ENCODE measurements at regions not wholly inside any gene's neighbourhood (a gene's known extent, or its start where the extent isn't known, plus 50 kb on each side); places are given as distances from the start of the nearest gene placed in this dataset.

DNA sequence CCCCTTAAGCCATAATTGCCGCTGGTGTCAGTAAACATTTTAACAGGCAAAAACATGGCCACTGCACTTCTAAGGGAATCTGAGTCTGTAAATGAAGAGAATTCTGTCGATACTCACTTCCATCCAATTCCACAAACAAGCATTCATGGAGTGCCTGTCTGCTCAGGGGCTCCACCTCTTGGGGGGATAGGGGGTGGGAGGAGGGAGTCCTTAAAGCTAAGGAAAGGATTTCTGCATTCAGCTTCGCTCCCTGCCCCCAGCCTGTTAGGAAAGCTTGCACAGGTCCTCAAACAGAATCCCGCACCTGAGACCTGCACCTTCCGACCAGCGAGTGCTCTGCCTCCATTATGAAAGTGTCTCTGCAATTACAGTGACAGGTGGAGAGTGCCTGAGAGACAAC lies 130.2 kb upstream of the KIT start:
- Histone ChIP-seq H3K4me1 (no peaks in the 10 kb centered on the region), H3K36me3 (no peaks in the 10 kb centered on the region), H3K9me3 (peaks cover 0 to 4% (median 0%) of the 10 kb centered on the region in 4 donors), H3K27me3 (no peaks in the 10 kb centered on the region), H3K4me3 (no peak overlapping the region), H3K27ac (replicated peaks in 1 of 4) (no peak overlapping the region)
- intact Hi-C loops (cut with DNase I), result no loop called here
- TF ChIP-seq, protein P1, sequence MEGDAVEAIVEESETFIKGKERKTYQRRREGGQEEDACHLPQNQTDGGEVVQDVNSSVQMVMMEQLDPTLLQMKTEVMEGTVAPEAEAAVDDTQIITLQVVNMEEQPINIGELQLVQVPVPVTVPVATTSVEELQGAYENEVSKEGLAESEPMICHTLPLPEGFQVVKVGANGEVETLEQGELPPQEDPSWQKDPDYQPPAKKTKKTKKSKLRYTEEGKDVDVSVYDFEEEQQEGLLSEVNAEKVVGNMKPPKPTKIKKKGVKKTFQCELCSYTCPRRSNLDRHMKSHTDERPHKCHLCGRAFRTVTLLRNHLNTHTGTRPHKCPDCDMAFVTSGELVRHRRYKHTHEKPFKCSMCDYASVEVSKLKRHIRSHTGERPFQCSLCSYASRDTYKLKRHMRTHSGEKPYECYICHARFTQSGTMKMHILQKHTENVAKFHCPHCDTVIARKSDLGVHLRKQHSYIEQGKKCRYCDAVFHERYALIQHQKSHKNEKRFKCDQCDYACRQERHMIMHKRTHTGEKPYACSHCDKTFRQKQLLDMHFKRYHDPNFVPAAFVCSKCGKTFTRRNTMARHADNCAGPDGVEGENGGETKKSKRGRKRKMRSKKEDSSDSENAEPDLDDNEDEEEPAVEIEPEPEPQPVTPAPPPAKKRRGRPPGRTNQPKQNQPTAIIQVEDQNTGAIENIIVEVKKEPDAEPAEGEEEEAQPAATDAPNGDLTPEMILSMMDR (IDR thresholded peaks at IDR 0.05), result no peak
- TF ChIP-seq POLR2A (IDR thresholded peaks at IDR 0.05; ENCODE audit: low read depth) (no peak), POLR2AphosphoS5 (IDR thresholded peaks at IDR 0.05) (no peak), EP300 (IDR thresholded peaks at IDR 0.05) (no peak)
- 81% methylated on average over 6 of the region's 6 CpGs for WGBS
- DNase-seq (ENCODE audit: extremely low spot score), result peak; percentile 45

DNA sequence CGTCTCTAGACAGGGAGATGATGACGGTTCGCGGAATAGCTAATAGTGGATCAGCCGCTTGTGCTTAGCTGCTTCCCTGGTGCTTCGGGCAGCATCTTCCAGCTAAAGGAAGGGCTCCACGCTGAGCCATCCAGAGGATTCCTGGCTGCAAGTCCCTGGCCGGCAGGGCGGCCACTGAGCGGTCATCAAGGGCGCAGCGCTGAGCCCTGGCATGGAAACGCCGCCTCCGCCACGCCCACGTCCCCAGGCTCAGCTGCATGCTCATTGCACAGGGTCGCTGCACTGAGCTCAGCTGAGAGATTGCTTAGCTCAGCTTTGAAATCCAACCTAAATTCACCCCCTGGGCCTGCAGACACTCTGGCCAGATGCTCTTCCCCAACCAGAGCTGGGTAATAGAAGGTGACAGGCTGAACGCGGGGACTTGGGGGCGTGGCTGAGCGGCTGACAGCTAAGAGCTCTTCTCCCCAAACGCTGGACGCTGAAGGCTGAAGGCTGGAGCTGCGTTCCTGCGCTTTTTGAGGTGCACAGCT lies 118.2 kb upstream of the KIT start:
- H3K9me3 ChIP-seq, result no peaks in the 10 kb centered on the region
- no peaks in the 10 kb centered on the region for H3K36me3 ChIP-seq
- intact Hi-C loops (cut with DNase I), result no loop called here
- H3K4me3 ChIP-seq, result peak overlapping the region; percentile 44 to 60 (median 48)
- TF ChIP-seq EP300 (IDR thresholded peaks at IDR 0.05) (no peak), POLR2A (IDR thresholded peaks at IDR 0.05; ENCODE audit: low read depth) (no peak), POLR2AphosphoS5 (IDR thresholded peaks at IDR 0.05) (no peak)
- TF ChIP-seq, protein P1 (IDR thresholded peaks at IDR 0.05), result no peak
- H3K4me1 ChIP-seq, result peaks cover 3 to 10% (median 10%) of the 10 kb centered on the region in 4 donors
- WGBS, result 21% methylated on average over 22 of the region's 26 CpGs
- no peak overlapping the region for H3K27ac ChIP-seq (replicated peaks in 1 of 4)
- H3K27me3 ChIP-seq, result peaks cover 0 to 1% (median 0%) of the 10 kb centered on the region in 4 donors
- no peak for DNase-seq (ENCODE audit: extremely low spot score)

DNA sequence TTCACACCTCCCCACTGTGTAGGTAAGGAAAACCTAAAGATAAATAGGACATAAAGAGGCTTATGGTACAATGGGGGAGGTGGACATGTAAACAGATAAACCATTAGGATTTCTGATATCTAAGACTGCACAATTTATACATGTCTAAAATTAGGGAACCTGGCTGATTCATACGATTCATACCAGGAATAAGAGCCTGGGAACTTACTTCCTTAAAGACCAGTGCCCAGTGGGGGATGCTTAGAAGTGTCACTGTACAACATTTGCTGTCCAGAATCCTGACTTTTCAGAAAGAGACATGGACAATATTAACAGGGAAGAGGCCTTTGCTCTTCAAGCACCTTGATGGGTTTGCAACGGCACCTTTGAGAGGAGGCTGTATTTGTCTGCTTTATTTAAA lies 116.8 kb upstream of the KIT start:
- Histone ChIP-seq H3K4me3 (no peak overlapping the region), H3K9me3 (no peaks in the 10 kb centered on the region), H3K4me1 (peaks cover 3 to 10% (median 10%) of the 10 kb centered on the region in 4 donors), H3K27me3 (no peaks in the 10 kb centered on the region), H3K36me3 (no peaks in the 10 kb centered on the region), H3K27ac (replicated peaks in 1 of 4) (no peak overlapping the region)
- intact Hi-C loops (cut with DNase I), result no loop called here
- 69% methylated on average over 2 of the region's 2 CpGs for WGBS
- TF ChIP-seq EP300 (IDR thresholded peaks at IDR 0.05) (no peak), POLR2A (IDR thresholded peaks at IDR 0.05; ENCODE audit: low read depth) (no peak), POLR2AphosphoS5 (IDR thresholded peaks at IDR 0.05) (no peak)
- TF ChIP-seq, protein P1 (IDR thresholded peaks at IDR 0.05), result no peak
- no peak for DNase-seq (ENCODE audit: extremely low spot score)

DNA sequence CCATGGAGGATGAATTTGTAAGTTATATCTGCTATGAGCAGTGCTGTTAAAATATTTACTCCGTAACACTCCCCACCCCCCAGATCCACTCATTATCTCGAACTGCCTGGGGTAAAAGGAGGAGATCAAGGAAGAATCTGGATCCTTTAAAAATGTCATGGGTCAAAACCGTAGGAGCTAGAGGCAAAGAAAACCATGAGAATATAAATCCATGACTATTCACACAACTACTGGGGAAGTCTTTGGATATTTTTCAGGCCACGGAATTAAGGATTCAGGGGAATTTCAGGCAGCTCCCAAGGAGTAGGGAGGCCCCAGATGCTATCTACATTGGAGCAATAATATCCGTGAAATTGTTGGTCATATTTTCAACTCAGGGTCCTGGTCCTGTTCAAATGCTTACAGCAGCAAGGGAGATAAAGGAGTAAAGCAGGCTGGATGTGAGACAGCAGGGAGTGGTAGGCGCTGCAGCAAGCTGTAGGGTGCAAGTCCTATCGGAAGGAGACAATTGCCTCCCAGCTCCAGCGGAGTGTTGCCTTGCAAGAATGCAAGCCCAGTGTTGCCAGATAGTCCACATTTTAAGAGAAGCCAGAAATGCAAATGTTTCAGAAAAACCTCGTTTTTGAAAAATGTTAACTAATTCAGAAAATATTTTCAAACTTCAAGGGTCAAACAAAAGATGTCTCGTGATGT lies 116.2 kb upstream of the KIT start:
- H3K27me3 ChIP-seq, result no peaks in the 10 kb centered on the region
- no peaks in the 10 kb centered on the region for H3K36me3 ChIP-seq
- no peak overlapping the region for H3K27ac ChIP-seq (replicated peaks in 1 of 4)
- TF ChIP-seq POLR2AphosphoS5 (IDR thresholded peaks at IDR 0.05), result no peak
- TF ChIP-seq, protein P1 (IDR thresholded peaks at IDR 0.05), result no peak
- no peak for TF ChIP-seq POLR2A (IDR thresholded peaks at IDR 0.05; ENCODE audit: low read depth)
- H3K4me3 ChIP-seq, result no peak overlapping the region
- no peak for DNase-seq (ENCODE audit: extremely low spot score)
- H3K9me3 ChIP-seq, result no peaks in the 10 kb centered on the region
- intact Hi-C loops (cut with DNase I), result no loop called here
- 86% methylated on average over 10 of the region's 10 CpGs for WGBS
- peaks cover 3 to 10% (median 10%) of the 10 kb centered on the region in 4 donors for H3K4me1 ChIP-seq

DNA sequence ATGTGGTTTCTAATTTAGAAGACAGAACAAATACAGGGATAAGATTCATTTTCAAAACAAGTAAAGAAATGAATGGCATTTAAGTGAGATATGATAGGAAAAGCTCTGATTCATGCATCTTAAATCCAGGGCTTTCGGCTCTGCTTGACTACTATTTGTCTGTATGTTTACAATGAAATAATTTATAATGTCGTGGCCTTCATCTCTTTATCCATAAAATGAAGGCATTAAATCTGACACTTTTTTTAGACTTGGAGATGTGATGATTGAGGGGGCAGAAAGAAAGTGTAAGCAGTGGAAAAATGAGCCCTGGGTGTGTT lies 115.7 kb upstream of the KIT start:
- Histone ChIP-seq H3K4me3 (no peak overlapping the region), H3K27me3 (no peaks in the 10 kb centered on the region), H3K27ac (replicated peaks in 1 of 4) (no peak overlapping the region), H3K36me3 (no peaks in the 10 kb centered on the region), H3K9me3 (no peaks in the 10 kb centered on the region), H3K4me1 (peaks cover 3 to 10% (median 10%) of the 10 kb centered on the region in 4 donors)
- intact Hi-C loops (cut with DNase I), result no loop called here
- DNase-seq (ENCODE audit: extremely low spot score), result no peak
- WGBS, result 46% methylated on average over 2 of the region's 2 CpGs
- TF ChIP-seq, protein P1 (IDR thresholded peaks at IDR 0.05), result no peak
- TF ChIP-seq POLR2AphosphoS5 (IDR thresholded peaks at IDR 0.05) (no peak), EP300 (IDR thresholded peaks at IDR 0.05) (no peak)
